Stimulated activated CD8-positive, alpha-beta memory T cell treated with anti-CD3 and anti-CD28 coated beads, Interleukin-7, amount 100 ng/mL, for 24 hours (primary cell): ENCODE measurements at regions not wholly inside any gene's neighbourhood (a gene's known extent, or its start where the extent isn't known, plus 50 kb on each side); places are given as distances from the start of the nearest gene placed in this dataset.

ENCODE experiments used
- DNase-seq: peaks from one replicate; pipeline ENCODE4 v3.0.0-alpha.2; 2020; ENCODE audit warnings: low read depth

- no peak for DNase-seq
Observed at GRCh38 chr16:86889974-86890373, 311.6 kb downstream of the FOXL1 start.

GRCh38 chr16:86891121-86891520 is 312.8 kb downstream of the FOXL1 start:
- DNase-seq: no peak

- DNase-seq: no peak
Observed at GRCh38 chr16:86891631-86892030, 313.3 kb downstream of the FOXL1 start.

GRCh38 chr16:86892509-86892908 is 314.2 kb downstream of the FOXL1 start:
- DNase-seq: no peak

DNA sequence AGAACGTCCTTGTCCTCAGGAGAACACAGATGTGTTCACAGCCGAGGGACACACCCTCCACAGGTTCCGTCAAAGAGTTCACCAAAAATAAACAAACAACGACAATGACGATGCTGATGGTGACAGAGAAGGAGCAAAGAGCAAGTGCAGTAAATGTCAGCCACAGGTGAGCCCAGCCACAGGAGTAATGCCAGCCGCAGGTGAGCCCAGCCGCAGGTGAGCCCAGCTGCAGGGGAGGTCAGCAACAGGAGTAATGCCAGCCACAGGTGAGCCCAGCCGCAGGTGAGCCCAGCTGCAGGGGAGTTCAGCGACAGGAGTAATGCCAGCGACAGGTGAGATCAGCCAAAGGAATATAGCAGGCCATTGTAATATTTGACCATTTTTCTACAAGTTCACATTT is 315.2 kb downstream of the FOXL1 start:
- DNase-seq: no peak

DNA sequence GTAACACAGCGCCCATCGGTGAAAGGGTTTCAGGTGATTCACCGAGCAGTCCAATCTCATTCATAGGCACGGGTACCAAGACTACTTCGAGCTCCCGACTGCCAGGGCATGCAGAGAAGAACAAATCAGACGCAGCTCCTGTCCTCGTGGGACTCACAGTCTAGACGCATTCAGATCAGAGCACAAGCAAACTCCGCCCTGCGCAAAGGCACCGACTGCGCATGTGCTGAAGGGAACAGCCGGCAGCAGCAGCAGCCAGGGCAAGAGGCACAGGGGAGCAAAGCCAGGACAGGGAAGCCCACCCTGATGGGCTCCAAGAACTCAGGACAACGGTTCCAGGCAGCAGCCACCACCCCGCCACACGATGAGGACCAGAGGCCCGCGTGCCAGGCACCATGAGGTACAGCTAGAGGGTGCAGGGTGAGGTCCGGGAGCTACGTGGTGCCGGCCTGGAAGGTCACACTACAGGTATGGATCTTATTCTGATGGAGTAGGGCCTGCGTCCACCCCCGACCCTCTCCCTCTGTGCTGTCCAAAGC is 315.7 kb downstream of the FOXL1 start:
- DNase-seq: no peak

- DNase-seq: no peak
Observed at GRCh38 chr16:86894925-86895324, 316.6 kb downstream of the FOXL1 start.

DNA sequence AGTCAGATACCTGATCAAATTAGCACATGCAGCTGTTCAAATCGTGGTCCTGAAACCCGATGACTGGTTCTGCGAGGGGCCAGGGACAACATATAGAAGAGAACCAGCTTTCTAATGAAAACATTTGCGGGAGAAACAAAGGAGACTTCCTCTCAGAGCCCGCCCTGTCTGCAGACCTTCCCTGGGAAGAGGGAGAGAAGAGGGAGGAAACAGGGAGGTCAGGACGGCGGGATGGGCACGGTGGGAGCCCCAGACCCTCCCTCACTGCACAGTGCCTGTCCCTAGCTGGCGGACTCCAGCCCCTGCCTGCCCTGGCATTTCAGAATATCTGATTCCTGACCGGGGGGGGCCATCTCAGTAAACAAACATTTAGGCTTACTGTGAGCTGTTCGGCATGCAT is 317.3 kb downstream of the FOXL1 start:
- DNase-seq: no peak

- DNase-seq: no peak
Observed at GRCh38 chr16:86896976-86897375, 318.6 kb downstream of the FOXL1 start.

GRCh38 chr16:86897486-86897885 is 319.1 kb downstream of the FOXL1 start:
- DNase-seq: no peak

DNA sequence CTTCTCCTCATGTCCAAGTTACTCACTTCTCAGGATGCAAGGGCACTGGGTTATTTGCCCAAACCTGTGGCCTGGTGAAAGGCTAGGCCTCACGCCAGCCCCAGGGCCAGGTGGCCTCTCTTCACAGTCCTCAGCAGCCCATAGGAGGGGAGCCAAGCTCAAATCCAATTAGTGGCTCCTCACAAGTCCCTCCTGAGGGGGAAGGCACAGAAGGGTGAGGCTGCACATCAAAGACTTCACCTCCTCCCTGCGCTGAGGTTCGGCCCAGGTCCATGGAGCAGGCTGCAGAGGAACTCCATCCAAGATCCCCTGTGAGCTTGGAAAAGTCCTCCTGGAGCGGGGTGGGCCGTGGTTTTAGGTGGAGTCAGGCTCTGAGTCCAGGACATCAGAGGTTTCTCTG is 320.0 kb downstream of the FOXL1 start:
- no peak for DNase-seq

- DNase-seq: no peak
Observed at GRCh38 chr16:86899151-86899550, 320.8 kb downstream of the FOXL1 start.

- no peak for DNase-seq
Observed at GRCh38 chr16:86899757-86900156, 321.4 kb downstream of the FOXL1 start.

DNA sequence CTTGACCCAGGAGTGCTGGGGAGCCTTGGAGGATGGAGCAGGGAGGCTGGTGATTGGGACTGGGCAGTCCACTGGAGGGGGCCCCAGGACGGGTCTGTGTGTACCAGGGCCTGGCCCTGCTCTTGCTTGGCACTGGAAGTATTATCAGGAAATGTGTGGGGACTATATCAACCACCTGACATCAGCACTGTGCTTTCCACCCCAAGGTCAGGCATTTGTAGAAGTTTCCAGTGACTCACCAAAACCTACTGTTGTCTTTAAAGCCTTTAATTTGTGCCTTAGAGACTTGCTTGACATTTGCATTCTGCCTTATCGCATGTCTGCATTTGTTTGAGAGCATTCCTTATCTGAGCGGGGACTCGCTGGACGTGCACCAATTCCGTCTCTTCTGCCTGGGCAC is 323.1 kb downstream of the FOXL1 start:
- DNase-seq: no peak

GRCh38 chr16:86902656-86903001 is 324.3 kb downstream of the FOXL1 start:
- no peak for DNase-seq

DNA sequence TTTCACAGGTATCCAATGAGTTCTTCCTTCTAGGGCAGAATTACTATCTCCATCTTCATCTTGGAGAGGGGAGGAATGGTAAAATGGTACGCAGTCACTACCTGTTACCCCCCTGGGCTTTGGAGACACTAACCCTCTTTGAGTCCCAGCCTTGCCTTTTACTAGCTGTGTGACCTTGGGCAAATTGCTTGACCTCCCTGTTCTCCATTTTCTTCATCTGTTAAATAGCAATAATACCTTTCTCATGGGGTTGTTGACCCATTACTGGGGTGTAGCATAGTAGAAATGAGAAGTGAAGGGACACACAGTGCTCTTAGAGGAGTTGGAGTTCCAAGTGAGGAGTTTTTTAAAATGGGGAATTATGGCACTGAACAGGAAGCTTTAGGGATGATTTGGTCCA is 324.7 kb downstream of the FOXL1 start:
- DNase-seq: no peak

- DNase-seq: no peak
Observed at GRCh38 chr16:86905302-86905701, 327.0 kb downstream of the FOXL1 start.

- no peak for DNase-seq
Observed at GRCh38 chr16:86906623-86907022, 328.3 kb downstream of the FOXL1 start.

DNA sequence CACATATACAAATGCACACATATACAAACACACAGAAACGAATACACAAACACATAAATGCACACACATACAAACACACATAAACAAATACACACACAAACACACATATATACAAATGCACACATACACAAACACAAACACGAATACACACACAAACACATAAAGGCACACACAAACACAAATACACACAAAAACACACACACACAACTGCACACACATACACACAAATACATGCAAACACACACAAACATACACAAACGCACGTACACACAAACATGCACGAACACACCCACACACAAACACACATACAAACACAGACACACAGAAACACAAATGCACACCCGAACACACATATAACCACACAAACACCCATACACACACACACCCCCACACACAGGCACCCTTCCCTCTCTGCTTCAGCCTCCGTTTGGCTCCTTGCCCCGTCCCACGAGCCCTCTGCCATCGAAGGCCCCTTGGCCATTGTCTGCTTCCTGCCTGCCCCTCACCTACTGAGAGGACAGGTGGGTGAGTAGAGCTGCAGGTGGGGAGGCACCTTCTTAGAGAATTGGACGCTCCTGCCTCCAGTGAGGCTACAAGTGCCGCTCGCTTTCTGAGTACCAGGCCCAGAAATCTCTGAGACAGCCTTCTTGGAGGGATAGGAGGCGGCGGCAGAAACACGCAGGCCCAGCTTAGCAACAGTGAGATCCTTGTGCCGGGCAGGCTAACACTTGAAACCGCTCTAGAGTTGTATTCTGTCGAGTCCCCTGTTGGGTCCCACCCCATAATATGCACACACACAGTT is 331.2 kb downstream of the FOXL1 start:
- no peak for DNase-seq

- DNase-seq: no peak
Observed at GRCh38 chr16:86910161-86910769, 331.9 kb downstream of the FOXL1 start.

- DNase-seq: no peak
Observed at GRCh38 chr16:86911437-86911958, 333.1 kb downstream of the FOXL1 start.

GRCh38 chr16:86913886-86914285 is 335.5 kb downstream of the FOXL1 start:
- no peak for DNase-seq
